Brain microvascular endothelial cell (primary cell): ENCODE measurements at regions not wholly inside any gene's neighbourhood (a gene's known extent, or its start where the extent isn't known, plus 50 kb on each side); places are given as distances from the start of the nearest gene placed in this dataset.
A peak's percentile ranks its signal among the peaks of the same experiment; 100 is the strongest.

ENCODE experiments used
- DNase-seq: peaks from one replicate; pipeline ENCODE4 v3.0.0-alpha.2; 2020
- H3K27ac ChIP-seq: fragments of 250-450 bp; sonication (Bioruptor Pico); 2 replicates; pipeline ENCODE4 v1.5.1; 2020; ENCODE audit warnings: mild to moderate bottlenecking, moderate library complexity
- H3K27me3 ChIP-seq: fragments of 250-450 bp; sonication (Bioruptor Pico); replicated peaks from 2 replicates; pipeline ENCODE4 v1.5.1; 2020; ENCODE audit warnings: mild to moderate bottlenecking
- H3K36me3 ChIP-seq: fragments of 250-450 bp; sonication (Bioruptor Pico); replicated peaks from 2 replicates; pipeline ENCODE4 v1.5.1; 2020; ENCODE audit warnings: mild to moderate bottlenecking
- H3K4me3 ChIP-seq: 2 replicates; pipeline ENCODE4 v1.5.1; 2011; ENCODE audit warnings: low read depth, mild to moderate bottlenecking, control low read depth, low read length, moderate library complexity
- in situ Hi-C: cut with HindIII; loops from 2 replicates; pipeline ENCODE4 v1.10.0; 2017; ENCODE audit warnings: low sequenced_read_pairs, low pct_ligation_motif_present
- TF ChIP-seq, protein P1 (sequence below): IDR thresholded peaks from 2 replicates; pipeline ENCODE4 v1.5.1; 2011; ENCODE audit warnings: low read depth, mild to moderate bottlenecking, moderate library complexity, low read length, control low read depth, inconsistent platforms; ENCODE audit errors: missing control alignments

DNA sequence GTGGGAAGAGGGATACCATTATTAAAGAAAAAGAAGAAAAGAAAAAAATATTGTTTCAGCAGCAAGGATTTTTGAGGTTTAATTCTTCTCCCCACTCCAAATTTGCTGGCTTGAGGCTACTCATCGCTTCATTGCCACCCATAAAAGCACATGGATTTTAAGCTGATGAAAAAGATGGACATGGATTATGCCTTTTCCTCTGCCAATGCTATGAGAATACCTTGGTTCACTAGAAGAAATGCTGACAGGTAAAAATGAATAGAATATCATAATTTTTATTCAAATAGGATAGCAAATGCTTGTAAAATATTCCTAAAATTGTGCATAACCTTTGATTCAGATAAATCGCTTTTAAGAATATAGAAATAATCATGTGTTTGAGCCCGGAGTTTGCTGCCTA, 289.7 kb upstream of the DPYD start:
- peak overlapping the region; percentile 57 for H3K27ac ChIP-seq
- TF ChIP-seq, protein P1, sequence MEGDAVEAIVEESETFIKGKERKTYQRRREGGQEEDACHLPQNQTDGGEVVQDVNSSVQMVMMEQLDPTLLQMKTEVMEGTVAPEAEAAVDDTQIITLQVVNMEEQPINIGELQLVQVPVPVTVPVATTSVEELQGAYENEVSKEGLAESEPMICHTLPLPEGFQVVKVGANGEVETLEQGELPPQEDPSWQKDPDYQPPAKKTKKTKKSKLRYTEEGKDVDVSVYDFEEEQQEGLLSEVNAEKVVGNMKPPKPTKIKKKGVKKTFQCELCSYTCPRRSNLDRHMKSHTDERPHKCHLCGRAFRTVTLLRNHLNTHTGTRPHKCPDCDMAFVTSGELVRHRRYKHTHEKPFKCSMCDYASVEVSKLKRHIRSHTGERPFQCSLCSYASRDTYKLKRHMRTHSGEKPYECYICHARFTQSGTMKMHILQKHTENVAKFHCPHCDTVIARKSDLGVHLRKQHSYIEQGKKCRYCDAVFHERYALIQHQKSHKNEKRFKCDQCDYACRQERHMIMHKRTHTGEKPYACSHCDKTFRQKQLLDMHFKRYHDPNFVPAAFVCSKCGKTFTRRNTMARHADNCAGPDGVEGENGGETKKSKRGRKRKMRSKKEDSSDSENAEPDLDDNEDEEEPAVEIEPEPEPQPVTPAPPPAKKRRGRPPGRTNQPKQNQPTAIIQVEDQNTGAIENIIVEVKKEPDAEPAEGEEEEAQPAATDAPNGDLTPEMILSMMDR, result no peak
- no peaks in the 10 kb centered on the region for H3K27me3 ChIP-seq
- in situ Hi-C loops, result no loop called here
- no peaks in the 10 kb centered on the region for H3K36me3 ChIP-seq
- H3K4me3 ChIP-seq, result peak overlapping the region; percentile 30
- DNase-seq, result no peak

DNA sequence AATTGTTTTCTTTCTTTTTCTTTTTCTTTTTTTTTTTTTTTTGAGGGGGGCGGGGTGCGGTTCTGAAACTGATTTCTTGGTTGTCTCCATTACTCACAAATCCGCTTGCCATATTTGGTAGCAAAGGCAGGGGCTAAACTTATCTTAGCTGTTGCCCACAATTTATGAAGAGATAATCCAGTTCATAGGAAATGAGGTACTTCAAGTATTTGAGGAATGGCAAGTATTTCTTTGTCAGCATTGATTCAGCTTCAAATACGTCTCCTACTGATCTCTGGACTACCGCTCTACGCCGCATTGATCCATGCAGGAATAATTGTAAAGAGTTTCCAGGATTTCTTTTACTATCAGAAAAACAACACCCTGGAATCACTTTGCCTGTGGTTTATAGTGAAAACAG, 289.2 kb upstream of the DPYD start:
- Histone ChIP-seq H3K4me3 (peak overlapping the region; percentile 30), H3K27me3 (no peaks in the 10 kb centered on the region), H3K36me3 (no peaks in the 10 kb centered on the region), H3K27ac (peak overlapping the region; percentile 57)
- TF ChIP-seq, protein P1, result no peak
- in situ Hi-C loops, result no loop called here
- peak; percentile 88 for DNase-seq

DNA sequence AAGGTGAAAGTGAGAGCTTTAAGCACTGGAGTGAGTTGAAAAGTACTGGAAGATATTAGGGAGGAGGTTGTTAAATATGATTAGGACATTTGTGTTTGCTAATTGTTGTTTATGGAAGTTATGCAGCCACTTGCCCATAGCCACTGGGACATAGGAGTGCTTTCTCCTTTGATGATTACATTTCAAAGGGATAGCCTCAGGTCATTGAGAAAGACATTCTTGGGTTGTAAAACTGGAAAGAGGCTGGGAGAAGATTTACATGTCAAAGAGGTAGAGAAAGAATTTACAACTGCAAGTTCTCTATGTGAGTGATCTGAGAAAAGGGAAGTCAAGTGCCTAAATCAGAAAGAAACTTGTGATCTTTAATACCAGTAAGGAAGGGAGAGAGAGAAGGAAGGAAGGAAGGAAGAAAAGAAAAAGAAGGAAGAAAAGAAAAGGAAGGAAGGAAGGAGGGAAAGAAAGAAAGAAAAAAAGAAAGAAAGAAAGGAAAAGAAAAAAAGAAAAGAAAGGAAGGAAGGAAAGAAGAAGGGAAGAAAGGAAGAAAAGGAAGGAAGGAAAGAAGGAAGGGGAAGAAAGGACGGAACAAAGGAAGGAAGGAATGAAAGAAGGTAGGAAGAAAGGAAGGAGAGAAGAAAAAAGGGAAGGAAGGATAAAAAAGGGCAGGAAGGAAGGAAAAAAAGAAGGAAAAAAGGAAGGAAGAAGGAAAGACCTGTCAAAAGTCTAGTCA, 284.6 kb upstream of the DPYD start:
- TF ChIP-seq, protein P1, result no peak

GRCh38 chr1:98203466-98203865, 282.6 kb upstream of the DPYD start:
- H3K27me3 ChIP-seq, result no peaks in the 10 kb centered on the region
- TF ChIP-seq, protein P1, result no peak
- H3K27ac ChIP-seq, result no peak overlapping the region
- no peak overlapping the region for H3K4me3 ChIP-seq
- in situ Hi-C loops, result no loop called here
- H3K36me3 ChIP-seq, result no peaks in the 10 kb centered on the region
- peak; percentile 24 for DNase-seq

More for the DNA sequence above, 284.6 kb upstream of the DPYD start:
- in situ Hi-C loops, result no loop called here
- no peak overlapping the region for H3K4me3 ChIP-seq
- no peak overlapping the region for H3K27ac ChIP-seq
- no peaks in the 10 kb centered on the region for H3K36me3 ChIP-seq
- no peaks in the 10 kb centered on the region for H3K27me3 ChIP-seq
- no peak for DNase-seq

- Histone ChIP-seq H3K36me3 (no peaks in the 10 kb centered on the region), H3K27ac (no peak overlapping the region), H3K4me3 (no peak overlapping the region), H3K27me3 (no peaks in the 10 kb centered on the region)
- peak; percentile 36 for DNase-seq
- TF ChIP-seq, protein P1, result no peak
- in situ Hi-C loops, result no loop called here
These were observed 280.8 kb upstream of the DPYD start for GRCh38 chr1:98201666-98202081.

DNA sequence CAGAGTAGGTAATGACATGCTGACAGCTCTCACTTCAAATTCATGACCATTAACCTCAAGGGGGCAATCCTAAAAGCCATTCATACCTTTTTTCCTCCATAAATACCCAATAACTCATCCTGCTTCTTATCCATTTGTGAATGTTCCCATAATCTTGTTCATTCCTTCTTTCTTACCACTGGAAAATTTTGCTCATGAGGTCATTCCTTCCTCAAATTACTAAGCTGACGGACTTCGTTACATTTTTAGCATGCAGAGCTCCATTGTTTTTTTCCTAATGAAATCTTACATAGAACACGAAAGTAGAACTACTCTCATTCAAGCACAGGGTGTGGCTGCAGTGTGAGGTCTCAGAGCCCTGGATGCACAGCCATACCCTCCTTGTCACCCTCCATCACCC, 276.5 kb upstream of the DPYD start:
- DNase-seq, result no peak
- in situ Hi-C loops, result no loop called here
- Histone ChIP-seq H3K4me3 (no peak overlapping the region), H3K27me3 (no peaks in the 10 kb centered on the region), H3K36me3 (no peaks in the 10 kb centered on the region), H3K27ac (no peak overlapping the region)
- TF ChIP-seq, protein P1, result no peak
